ENCODE measurements at regions not wholly inside any gene's neighbourhood (a gene's known extent, or its start where the extent isn't known, plus 50 kb on each side); places are given as distances from the start of the nearest gene placed in this dataset.

- TF ChIP-seq SUZ12 (IDR thresholded peaks at IDR 0.05; ENCODE audit: extremely low read depth, insufficient read depth, insufficient read length) (no peak), ZNF274 (IDR thresholded peaks at IDR 0.05; ENCODE audit: low read depth, low read length) (no peak), YY1 (IDR thresholded peaks at IDR 0.05; ENCODE audit: insufficient read depth, insufficient read length) (no peak)
- Histone ChIP-seq H3K4me1 (ENCODE audit: insufficient read depth, insufficient read length) (no peaks in the 10 kb centered on the region), H3K9me3 (ENCODE audit: insufficient read depth, low read length) (no peaks in the 10 kb centered on the region), H3K27me3 (ENCODE audit: insufficient read depth, insufficient read length) (no peaks in the 10 kb centered on the region), H3K9ac (ENCODE audit: insufficient read length, low read depth) (no peak overlapping the region), H3K4me3 (ENCODE audit: insufficient read length, low read depth) (no peak overlapping the region), H3K36me3 (ENCODE audit: insufficient read depth, insufficient read length, low read length) (no peaks in the 10 kb centered on the region)
- no peak for DNase-seq (ENCODE audit: low read depth, low spot score)
These were observed 331.3 kb downstream of the GRXCR1 start for GRCh38 chr4:43223820-43224219.

DNA sequence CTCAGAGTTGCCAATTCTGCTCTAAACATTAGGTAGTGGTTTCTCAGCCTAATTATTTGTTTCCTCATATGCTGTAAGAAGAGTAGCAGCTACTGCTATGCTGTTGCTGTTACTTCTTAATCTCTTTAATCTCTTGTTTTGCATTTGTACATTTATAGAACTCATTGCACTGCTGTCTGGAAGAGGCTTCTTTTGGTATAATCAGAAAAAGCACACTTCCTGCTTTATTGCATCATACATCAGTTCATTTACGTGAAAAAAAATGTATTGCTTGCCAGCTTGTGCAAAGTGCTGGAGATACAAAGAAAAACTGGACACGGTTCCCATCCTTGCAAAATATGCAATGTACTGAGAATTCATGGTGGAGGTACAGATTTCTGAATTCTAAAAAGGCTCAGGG lies 332.0 kb downstream of the GRXCR1 start:
- Histone ChIP-seq H3K27me3 (ENCODE audit: insufficient read depth, insufficient read length) (no peaks in the 10 kb centered on the region), H3K9me3 (ENCODE audit: insufficient read depth, low read length) (no peaks in the 10 kb centered on the region), H3K36me3 (ENCODE audit: insufficient read depth, insufficient read length, low read length) (no peaks in the 10 kb centered on the region), H3K4me3 (ENCODE audit: insufficient read length, low read depth) (no peak overlapping the region), H3K9ac (ENCODE audit: insufficient read length, low read depth) (no peak overlapping the region), H3K4me1 (ENCODE audit: insufficient read depth, insufficient read length) (no peaks in the 10 kb centered on the region)
- TF ChIP-seq SUZ12 (IDR thresholded peaks at IDR 0.05; ENCODE audit: extremely low read depth, insufficient read depth, insufficient read length) (no peak), ZNF274 (IDR thresholded peaks at IDR 0.05; ENCODE audit: low read depth, low read length) (no peak), YY1 (IDR thresholded peaks at IDR 0.05; ENCODE audit: insufficient read depth, insufficient read length) (no peak)
- DNase-seq (ENCODE audit: low read depth, low spot score), result no peak

GRCh38 chr4:43233321-43233720 lies 340.8 kb downstream of the GRXCR1 start:
- Histone ChIP-seq H3K27me3 (ENCODE audit: insufficient read depth, insufficient read length) (no peaks in the 10 kb centered on the region), H3K4me3 (ENCODE audit: insufficient read length, low read depth) (no peak overlapping the region), H3K4me1 (ENCODE audit: insufficient read depth, insufficient read length) (no peaks in the 10 kb centered on the region), H3K9ac (ENCODE audit: insufficient read length, low read depth) (no peak overlapping the region), H3K9me3 (ENCODE audit: insufficient read depth, low read length) (no peaks in the 10 kb centered on the region), H3K36me3 (ENCODE audit: insufficient read depth, insufficient read length, low read length) (no peaks in the 10 kb centered on the region)
- TF ChIP-seq SUZ12 (IDR thresholded peaks at IDR 0.05; ENCODE audit: extremely low read depth, insufficient read depth, insufficient read length) (no peak), YY1 (IDR thresholded peaks at IDR 0.05; ENCODE audit: insufficient read depth, insufficient read length) (no peak), ZNF274 (IDR thresholded peaks at IDR 0.05; ENCODE audit: low read depth, low read length) (no peak)
- no peak for DNase-seq (ENCODE audit: low read depth, low spot score)

DNA sequence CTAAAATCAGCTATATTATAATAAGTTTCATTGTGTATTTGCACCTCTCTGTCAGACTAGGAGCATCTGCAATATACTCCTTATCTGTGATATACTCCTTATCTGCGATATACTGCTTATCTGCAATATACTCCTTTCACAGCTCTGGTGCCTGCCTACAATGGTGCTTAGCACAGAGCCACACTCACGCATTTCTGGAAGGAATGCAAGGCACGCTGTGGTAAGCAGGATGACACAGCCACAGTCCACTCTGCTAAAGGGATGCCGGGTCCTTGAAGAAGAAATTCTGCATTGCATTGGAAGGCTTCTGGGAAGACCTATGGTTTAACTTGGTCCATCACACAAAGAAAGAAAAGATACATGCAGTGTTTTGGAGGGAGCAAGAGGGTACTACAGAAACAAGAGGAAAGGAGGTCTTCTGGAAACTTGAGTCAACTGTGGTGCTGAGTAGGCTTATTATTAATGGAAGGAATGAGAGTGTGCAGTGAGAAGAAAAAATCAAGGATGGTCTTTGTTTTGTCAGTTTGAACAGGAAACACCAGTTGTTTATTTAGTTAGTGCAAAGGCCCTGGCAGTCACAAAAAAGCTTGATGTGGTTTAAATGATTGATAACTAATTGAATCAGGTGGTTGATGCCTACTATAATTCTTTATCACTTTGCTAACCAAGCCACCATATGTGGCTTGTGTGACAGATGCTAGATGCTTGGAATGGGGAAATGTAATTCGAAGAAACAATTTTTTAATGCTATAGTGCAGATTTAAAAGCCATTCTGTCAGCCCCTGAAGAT lies 342.3 kb downstream of the GRXCR1 start:
- TF ChIP-seq YY1 (IDR thresholded peaks at IDR 0.05; ENCODE audit: insufficient read depth, insufficient read length) (no peak), SUZ12 (IDR thresholded peaks at IDR 0.05; ENCODE audit: extremely low read depth, insufficient read depth, insufficient read length) (no peak), ZNF274 (IDR thresholded peaks at IDR 0.05; ENCODE audit: low read depth, low read length) (no peak)
- no peaks in the 10 kb centered on the region for H3K36me3 ChIP-seq (ENCODE audit: insufficient read depth, insufficient read length, low read length)
- no peaks in the 10 kb centered on the region for H3K9me3 ChIP-seq (ENCODE audit: insufficient read depth, low read length)
- no peak for DNase-seq (ENCODE audit: low read depth, low spot score)
- H3K4me3 ChIP-seq (ENCODE audit: insufficient read length, low read depth), result no peak overlapping the region
- no peaks in the 10 kb centered on the region for H3K27me3 ChIP-seq (ENCODE audit: insufficient read depth, insufficient read length)
- H3K4me1 ChIP-seq (ENCODE audit: insufficient read depth, insufficient read length), result no peaks in the 10 kb centered on the region
- H3K9ac ChIP-seq (ENCODE audit: insufficient read length, low read depth), result no peak overlapping the region

DNA sequence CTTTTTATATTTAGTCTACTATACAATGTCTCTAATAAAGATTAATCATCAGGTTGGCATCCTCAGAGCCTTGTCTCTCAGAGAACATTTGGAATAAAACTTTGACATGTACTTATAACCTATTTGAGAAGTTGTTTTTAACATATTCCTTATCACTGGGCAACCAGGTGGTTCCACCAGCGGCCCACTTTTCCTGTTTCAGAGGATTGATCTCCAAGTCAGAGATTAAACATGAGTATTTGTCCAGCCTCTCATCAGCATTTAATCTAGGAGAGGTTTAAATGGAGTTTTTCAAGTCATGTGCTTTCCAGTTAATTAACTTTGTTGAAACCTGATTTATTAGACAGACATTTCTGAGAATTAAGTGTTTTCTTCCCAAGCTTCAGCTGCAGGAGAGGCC lies 345.5 kb downstream of the GRXCR1 start:
- H3K27me3 ChIP-seq (ENCODE audit: insufficient read depth, insufficient read length), result no peaks in the 10 kb centered on the region
- H3K9ac ChIP-seq (ENCODE audit: insufficient read length, low read depth), result no peak overlapping the region
- no peaks in the 10 kb centered on the region for H3K4me1 ChIP-seq (ENCODE audit: insufficient read depth, insufficient read length)
- no peaks in the 10 kb centered on the region for H3K9me3 ChIP-seq (ENCODE audit: insufficient read depth, low read length)
- DNase-seq (ENCODE audit: low read depth, low spot score), result no peak
- no peaks in the 10 kb centered on the region for H3K36me3 ChIP-seq (ENCODE audit: insufficient read depth, insufficient read length, low read length)
- TF ChIP-seq ZNF274 (IDR thresholded peaks at IDR 0.05; ENCODE audit: low read depth, low read length), result no peak
- no peak for TF ChIP-seq SUZ12 (IDR thresholded peaks at IDR 0.05; ENCODE audit: extremely low read depth, insufficient read depth, insufficient read length)
- TF ChIP-seq YY1 (IDR thresholded peaks at IDR 0.05; ENCODE audit: insufficient read depth, insufficient read length), result no peak
- H3K4me3 ChIP-seq (ENCODE audit: insufficient read length, low read depth), result no peak overlapping the region

DNA sequence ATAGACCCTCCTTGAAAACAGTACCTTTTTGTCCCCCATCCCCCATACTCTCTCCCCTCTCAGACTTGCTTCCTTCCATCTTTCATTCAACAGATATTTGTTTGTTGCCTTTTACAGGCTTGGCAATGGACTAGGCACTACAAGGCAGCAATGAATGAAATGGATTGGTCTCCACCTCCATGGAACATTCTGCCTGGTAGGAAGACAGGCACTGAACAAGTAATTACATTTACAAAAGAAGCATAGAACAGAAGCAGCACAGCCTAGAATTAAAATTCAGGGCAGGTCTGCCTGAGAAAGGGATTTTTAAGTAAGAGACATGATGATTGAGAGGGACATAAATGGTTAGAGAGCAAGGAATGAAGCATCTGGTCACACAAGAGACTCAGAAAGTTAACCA lies 346.1 kb downstream of the GRXCR1 start:
- no peaks in the 10 kb centered on the region for H3K27me3 ChIP-seq (ENCODE audit: insufficient read depth, insufficient read length)
- no peak overlapping the region for H3K9ac ChIP-seq (ENCODE audit: insufficient read length, low read depth)
- H3K4me1 ChIP-seq (ENCODE audit: insufficient read depth, insufficient read length), result no peaks in the 10 kb centered on the region
- no peak overlapping the region for H3K4me3 ChIP-seq (ENCODE audit: insufficient read length, low read depth)
- no peaks in the 10 kb centered on the region for H3K36me3 ChIP-seq (ENCODE audit: insufficient read depth, insufficient read length, low read length)
- no peaks in the 10 kb centered on the region for H3K9me3 ChIP-seq (ENCODE audit: insufficient read depth, low read length)
- no peak for DNase-seq (ENCODE audit: low read depth, low spot score)
- TF ChIP-seq SUZ12 (IDR thresholded peaks at IDR 0.05; ENCODE audit: extremely low read depth, insufficient read depth, insufficient read length) (no peak), ZNF274 (IDR thresholded peaks at IDR 0.05; ENCODE audit: low read depth, low read length) (no peak), YY1 (IDR thresholded peaks at IDR 0.05; ENCODE audit: insufficient read depth, insufficient read length) (no peak)

GRCh38 chr4:43241104-43241503 lies 348.6 kb downstream of the GRXCR1 start:
- Histone ChIP-seq H3K4me1 (ENCODE audit: insufficient read depth, insufficient read length) (no peaks in the 10 kb centered on the region), H3K9me3 (ENCODE audit: insufficient read depth, low read length) (no peaks in the 10 kb centered on the region), H3K4me3 (ENCODE audit: insufficient read length, low read depth) (no peak overlapping the region), H3K27me3 (ENCODE audit: insufficient read depth, insufficient read length) (no peaks in the 10 kb centered on the region), H3K9ac (ENCODE audit: insufficient read length, low read depth) (no peak overlapping the region), H3K36me3 (ENCODE audit: insufficient read depth, insufficient read length, low read length) (no peaks in the 10 kb centered on the region)
- TF ChIP-seq YY1 (IDR thresholded peaks at IDR 0.05; ENCODE audit: insufficient read depth, insufficient read length), result no peak
- TF ChIP-seq SUZ12 (IDR thresholded peaks at IDR 0.05; ENCODE audit: extremely low read depth, insufficient read depth, insufficient read length), result no peak
- TF ChIP-seq ZNF274 (IDR thresholded peaks at IDR 0.05; ENCODE audit: low read depth, low read length), result no peak
- DNase-seq (ENCODE audit: low read depth, low spot score), result no peak
